Ureter (tissue), 1 donor: ENCODE measurements at regions not wholly inside any gene's neighbourhood (a gene's known extent, or its start where the extent isn't known, plus 50 kb on each side); places are given as distances from the start of the nearest gene placed in this dataset.

ENCODE experiments used
- DNase-seq: peaks from one replicate; pipeline ENCODE4 v3.0.0-alpha.2; 2020; ENCODE audit warnings: low spot score
- donor health status: DM: yes; HTN: yes; CAD: no.

DNA sequence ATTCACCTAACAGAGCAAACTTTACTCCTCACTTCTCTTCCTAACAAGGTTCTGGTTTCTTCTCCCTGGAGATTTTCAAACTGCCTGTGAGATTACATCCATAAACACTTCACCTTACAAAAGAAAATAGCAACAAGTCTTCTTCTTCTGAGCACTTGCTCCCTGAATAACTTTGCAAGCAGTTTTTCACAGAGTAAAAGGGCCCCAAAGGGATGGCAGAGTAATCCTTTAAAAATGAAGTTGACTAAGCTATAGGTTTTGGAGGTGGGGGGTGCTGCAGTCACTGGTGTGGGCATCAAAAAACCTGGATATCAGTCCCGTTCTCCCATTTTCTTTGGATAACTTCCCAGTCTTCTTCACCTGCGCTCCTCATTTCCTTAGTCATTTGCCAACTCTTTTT is 484.9 kb downstream of the MIAT start:
- DNase-seq: no peak

DNA sequence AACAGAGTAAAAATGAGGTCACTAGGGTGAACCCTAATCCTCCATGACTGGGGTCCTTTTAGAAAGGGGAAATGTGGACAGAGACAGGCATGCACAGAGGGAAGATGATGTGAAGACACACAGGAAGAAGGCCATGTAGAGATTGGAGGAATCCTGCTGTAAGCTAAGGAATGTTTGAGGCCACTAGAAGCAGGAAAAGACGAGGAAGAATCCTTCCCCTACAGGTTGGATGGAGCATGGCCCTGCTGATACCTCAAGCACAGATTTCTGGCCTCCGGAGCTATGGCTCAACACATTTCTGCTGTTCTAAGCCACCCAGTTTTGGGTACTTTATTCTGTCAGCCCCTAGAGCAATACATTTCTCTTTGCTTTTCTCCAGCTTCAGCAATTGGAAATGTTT is 486.9 kb downstream of the MIAT start:
- DNase-seq: no peak

DNA sequence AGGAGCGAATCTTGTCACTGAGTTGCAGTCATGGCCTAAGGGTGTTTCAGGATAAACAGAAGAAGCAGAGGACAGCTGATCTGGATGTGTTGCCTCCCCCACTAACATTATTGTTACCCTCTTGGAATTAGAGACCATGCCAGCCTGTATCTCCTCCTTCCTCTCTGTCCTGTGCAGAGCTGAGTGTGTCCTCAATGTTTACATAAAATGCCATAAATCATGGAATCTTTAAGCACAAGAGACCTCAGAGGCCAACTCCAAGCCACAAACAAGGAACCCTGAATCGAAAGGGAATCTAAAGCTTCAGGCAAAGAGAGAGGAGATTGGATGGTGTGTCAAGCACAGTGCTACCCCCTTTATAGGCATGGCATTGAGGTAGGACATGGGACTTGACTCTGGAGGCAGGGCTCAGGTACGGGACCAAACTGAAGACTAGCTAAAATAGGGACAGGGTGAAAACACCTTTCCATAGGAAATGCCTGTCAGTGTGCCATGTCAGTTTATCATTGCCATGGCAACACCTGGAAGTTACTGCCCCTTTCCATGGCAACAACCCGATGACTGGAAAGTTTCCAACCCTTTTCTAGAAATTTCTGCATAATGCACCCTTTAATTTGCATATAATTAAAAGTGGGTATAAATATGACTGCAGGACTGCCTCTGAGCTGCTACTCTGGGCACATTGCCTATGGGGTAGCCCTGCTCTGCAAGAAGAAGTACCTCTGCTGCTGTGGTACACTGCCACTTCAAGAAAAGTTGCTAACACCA is 489.7 kb downstream of the MIAT start:
- no peak for DNase-seq

DNA sequence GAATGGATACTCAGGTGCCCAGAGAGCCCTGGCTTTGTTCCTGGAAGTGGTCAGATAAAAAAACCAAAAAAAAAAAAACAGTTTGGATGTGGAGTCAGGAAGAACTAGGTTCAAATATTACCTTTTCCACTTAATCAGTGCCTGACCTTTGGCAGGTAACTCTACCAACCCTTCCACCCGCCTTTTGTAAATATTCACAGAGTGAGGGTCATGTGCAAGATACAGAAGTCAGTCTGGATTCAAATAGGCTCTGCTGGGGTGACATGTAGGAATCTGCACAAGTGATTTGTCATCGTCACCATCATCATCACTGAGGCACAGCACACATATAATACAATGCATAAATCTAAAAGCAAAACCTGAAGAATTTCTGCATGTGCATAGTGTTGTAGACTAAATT is 490.7 kb downstream of the MIAT start:
- DNase-seq: no peak

DNA sequence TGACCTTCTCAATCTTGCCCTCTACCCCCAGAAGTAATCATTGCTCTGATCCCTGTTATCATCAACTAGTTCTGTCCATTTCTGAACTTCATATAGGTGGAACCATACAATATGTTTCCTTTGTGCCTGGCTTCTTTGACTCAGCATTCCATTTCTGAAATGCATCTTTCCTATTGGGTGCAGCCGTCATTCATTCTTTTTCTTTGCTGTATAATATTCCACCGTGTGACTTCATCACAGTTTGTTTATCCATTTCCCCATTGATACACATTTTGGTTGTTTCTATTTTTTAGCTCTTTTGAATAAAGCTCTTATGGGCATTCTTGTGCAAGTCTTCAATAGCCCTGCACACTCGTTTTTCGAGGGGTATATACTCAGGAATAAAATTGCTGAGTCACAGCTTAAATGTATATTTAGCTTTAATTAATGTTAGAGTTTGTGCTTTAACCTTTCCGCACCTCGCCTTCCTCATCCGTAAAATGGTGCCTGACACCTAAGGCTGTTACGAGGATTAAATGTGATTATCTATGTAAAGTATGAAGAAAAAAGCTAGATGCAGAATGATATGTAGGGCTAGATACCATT is 491.6 kb downstream of the MIAT start:
- DNase-seq: no peak

DNA sequence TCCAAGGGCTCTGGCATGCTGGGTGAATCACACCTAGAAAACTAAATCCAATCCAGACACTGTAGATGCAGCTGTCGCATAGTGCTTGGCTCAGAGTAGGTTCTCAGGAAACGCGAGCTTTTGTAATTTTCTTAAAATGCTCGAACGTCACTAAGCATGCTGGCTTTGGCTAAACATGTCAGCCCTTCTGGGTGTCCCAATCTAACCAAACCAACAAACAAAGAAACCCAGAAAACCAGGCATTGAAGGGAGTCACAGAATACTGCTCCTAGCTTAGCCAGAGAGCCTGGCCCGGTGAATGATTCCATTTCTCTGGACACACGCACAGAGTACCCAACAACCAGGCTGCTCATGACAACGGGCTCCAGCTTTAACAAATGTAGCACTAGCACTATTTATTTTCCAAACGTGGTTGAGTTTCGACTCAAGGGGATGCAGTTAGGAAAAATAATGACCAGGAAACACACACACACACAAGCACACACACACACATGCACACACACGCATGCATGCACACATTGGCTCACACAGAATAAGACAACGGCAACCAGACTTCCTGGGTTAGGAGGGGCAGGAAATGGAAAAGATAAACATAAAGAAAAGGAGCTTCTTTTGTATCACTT is 492.6 kb downstream of the MIAT start:
- no peak for DNase-seq

DNA sequence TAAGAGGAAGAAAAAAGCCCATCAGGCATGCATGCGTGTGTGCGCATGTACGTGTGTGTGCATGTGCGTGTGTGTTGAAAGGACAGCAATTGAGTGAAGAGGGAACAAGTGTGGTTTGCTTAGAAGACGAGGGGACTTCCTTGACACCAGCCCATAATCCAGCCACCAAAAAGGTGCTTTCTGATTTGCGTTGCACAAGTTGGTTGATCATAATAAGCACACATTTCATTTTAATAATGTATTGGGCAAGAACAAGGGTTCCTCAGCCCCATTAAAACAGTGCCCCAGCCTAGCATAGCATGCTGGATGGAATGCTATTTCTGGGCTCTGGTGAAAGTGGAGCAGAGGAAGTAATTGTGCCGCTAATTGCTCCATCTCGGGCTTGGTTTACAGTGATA is 493.2 kb downstream of the MIAT start:
- DNase-seq: no peak

DNA sequence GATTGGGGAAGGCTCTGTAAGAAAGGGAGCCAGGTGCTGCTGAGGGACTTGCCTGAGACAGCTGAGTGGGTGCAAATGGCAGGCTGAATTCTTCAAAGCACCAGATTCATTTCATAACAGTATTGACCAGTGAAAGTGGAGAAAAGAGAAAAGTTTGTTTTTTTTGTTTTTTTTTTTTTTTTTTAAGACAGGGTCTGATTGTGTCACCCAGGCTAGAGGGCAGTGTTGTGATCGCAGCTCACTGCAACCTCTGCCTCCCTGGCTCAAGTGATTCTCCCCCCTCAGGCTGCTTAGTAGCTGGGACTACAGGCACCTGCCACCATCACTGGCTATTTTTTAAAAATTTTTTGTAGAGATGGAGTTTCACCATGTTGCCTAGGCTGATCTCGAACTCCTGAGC is 494.0 kb downstream of the MIAT start:
- no peak for DNase-seq

DNA sequence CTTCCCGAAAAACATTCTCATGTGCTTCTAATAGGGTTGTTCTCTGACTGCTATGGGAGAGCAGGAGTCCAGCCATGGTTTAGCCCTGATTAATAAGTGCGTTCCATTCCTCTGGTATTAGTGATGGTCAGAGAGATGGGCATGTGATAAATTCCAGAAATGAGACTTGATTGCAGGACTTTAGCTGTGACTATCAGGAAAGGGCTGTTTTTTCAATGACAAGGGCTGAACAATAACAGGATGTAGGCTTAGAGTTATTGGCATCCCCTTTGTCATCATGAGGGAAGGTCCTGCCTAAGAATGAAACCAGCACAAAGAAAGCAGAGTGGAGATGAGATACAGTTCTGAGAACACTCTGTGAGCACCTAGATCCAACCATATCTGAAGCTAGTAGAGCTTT is 494.6 kb downstream of the MIAT start:
- no peak for DNase-seq

DNA sequence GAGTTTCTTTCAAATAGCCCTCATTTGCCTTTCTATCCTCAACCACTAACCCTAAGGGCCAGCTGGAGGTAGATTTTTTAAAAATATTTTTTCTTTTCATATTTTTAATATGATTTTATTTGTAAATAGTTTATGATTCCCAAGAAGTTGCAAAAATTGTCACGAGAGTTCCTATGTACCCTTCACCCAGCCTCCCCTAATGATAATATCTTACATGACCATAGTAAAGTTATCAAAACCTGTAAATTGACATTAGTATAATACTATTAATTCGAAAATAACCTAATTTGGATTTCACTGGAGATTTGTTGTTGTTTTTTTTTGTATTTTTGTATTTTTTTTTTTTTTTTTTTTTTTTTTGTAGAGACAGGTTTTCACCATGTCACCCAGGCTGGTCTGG is 495.5 kb downstream of the MIAT start:
- no peak for DNase-seq

DNA sequence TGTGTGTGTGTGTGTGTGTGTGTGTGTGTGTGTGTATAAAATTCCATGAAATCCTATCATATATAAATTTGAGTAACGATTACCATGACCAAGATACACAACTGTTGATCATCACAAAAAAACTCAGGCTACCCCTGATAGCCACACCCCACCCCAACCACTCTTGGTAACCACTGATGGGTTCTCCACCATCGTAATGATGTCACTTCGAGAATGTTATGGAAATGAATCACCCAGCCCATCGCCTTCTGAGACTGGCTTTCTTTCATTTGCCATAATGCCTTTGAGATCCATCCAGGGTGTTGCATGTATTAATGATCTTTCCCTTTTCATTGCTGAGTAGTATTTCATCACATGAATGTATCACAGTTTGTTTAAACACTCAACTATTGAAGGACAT is 496.0 kb downstream of the MIAT start:
- no peak for DNase-seq

DNA sequence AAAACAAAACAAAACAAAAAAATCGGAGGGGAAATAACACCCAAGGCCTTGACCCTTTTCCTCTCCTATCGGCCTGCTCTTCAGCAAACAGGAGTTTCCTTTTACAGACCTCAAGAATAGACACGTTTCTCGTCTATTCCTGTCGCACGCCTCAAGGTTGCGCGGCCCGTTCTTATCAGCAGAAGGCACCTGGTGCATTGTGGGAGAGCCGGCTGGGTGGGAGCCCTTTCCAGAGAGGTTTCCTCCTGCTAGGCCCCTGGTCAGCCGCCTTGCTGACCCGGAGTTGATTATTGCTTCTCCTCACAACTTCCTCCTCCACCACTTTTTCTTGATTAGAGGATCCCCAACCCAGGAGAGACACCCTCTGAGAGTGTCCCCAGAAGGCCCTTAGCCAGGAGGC is 497.3 kb downstream of the MIAT start:
- no peak for DNase-seq

DNA sequence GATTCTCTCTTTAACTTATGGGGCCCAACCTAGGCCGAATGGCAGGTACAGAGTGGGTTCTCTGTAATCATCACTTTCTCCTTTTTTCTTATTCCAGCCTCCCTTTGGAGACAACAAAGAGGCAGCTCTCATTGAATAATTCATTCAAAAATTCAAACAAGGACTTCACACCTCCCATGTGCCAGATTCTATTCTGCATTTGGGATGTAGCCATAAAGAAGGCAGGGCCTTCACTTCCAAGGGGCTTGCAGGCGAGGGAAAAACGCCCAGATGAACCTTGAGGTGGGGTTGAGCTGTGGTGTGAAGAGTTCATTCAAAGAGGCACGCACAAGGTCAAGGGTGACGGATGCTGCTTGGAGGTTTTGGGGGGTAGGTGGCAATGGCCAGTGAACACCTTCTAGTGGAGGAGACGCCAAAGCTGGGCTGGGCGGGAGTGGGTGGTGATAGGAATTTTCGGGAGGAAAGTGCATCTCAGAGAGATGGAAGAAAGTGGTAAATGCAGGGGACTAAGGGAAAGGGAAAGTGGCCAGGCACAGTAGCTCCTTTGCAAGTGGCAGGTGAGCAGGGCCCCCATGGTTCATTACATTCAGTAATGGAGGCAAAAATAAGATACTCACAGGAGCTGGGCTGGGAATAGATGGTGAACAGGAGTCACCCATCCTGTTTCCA is 499.6 kb downstream of the MIAT start:
- DNase-seq: no peak

DNA sequence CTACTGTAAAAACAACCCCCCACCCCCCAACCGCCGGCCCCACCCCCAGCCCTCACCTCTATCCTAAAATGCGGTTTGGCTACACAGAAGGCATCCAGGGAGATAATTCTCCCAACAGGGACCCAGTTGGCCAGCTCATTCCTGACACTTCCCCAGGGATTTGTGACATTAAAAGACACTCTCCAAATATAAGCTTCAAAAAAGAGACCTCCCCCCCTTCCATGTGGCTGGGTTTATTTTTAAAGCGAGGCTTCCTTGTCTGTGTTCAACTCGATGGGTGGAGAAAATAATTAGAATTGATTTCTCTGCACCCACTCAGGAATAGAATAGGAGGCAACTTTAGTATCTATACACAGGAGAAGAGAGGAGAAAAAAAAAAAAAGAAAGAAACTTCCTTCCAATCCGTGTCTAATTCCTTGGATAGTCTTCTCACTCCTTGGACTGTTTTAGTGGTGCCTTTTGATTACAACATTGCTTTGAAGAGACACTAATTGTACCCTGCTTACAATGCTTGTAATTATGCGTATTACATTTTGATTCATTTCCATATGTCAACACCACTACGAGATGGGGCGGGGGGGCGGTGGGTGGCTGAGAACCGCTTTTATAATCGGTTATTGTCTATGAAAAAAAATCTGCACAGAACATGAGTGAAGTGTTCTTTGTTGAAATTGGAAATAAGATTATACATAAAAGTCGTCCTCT is 500.4 kb downstream of the MIAT start:
- no peak for DNase-seq

DNA sequence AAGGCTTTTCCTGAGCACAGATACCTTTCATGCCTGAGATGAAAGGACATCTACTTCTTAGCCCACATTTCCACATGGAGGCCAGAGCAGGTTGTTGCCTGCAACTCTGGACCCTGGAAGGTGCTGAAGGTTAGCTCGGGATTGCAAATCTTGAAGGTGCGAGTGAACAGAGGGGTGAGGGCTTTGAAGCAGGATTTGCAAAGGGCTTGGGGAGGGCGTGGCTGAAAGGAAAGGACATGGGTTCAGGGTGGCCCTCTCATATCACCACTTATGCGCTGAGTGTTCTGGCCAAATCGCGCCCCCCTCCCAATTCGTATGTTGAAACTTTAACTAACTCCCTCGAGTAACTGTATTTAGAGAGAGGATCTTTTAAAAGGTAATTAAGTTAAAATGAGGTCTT is 501.6 kb downstream of the MIAT start:
- DNase-seq: no peak

DNA sequence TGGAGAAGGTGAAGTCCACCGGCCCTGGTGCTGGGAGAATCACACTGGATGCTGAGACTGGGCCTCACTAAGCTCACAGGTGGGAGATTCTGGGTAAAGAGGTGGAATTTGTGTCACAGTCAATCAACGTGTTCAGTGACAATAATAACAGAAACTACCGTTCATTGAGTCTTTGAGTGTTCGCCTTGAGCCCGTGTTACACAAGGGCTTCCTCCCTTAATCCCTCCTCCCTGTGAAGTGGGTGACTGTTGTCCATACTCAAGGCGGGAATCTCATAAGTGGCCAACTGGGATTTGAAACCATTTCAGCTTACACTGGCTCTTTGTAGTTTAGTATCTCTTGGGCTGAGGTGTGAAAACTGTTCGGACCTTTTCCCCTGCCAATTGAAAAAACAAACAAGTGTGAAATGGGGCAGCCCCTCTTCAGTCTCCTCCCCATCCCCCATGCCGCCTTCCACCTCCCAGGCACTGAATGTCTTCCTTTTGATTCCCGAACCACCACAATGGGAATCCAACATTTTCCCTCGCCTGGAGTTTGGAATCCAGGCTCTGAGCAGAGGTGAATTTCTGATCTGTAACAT is 502.4 kb downstream of the MIAT start:
- no peak for DNase-seq

DNA sequence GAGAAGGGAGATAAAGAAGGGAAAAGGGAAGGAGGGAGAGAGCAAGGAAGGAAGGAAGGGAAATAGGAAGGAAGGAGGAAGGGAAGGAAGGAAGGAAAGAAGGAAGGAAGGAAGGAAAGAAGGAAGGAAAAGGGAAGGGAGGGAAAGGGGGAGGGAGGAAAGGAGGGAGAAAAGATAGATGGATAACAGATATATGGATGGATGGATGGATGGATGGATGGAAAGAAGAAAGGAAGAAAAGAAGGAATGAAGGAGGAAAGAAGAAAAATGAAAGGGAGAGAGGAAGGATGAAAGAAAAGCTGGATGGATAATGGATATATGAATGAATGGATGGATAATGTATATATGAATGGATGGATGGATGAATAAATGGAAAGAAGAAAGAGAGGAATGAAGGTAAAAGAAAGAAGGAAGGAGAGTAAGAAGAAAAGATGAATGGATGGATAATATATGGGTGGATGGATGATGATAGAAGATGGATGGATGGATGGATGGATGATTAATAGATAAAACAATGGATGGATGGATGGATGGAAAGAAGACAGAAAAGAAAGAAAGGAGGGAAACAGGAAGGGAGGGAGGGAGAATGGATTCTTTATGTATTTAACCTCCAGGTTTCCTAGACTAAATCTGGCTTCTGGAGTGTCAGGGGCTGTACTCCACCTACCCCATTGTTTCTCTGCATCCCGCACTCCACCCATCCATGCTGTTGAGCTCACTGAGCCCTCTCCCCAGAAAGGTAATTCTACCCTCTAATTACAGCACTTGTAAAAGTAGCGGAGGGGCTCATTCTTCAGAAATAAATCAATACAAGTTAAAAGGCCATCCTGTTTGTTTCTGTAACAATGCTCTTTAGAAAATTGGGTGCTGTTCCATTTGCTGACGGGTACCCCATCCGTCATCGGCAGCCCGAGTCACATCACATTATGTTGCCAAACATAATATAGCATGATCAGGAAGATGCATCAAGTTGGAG is 506.1 kb downstream of the MIAT start:
- DNase-seq: no peak

DNA sequence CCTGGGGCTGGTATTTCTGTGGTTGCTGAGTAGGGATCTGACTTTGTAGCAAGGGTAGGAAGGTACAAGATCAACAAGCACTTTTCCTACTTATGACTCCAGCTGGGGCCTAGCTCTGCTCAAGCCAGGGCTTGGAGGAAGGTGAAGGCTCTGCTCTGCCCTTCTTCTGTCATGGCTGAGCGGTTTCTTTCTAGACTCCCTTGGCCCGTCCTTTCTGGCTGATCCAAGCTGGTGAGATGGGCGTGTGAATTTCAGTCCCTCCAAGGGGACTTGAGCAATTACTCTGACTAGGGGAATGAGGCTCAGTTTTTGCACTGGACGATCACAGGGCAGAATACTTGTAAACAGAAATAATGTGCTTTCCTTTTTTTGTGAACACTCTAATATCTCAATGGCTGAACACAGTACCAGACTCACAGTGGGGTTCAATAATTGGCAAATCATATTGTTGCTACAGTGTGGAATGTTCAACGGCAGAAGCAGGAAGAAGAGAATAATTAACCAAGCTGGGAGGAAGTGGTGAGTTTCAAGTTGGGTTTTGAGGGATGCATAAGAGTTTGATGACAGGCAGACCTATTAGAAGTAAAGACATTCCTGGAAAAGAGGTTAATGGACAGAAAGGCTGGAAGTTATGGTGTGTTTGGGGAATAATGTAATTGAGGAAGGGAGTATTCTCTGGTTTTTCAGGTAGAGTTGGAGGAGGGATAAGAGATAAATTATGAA is 507.6 kb downstream of the MIAT start:
- no peak for DNase-seq

DNA sequence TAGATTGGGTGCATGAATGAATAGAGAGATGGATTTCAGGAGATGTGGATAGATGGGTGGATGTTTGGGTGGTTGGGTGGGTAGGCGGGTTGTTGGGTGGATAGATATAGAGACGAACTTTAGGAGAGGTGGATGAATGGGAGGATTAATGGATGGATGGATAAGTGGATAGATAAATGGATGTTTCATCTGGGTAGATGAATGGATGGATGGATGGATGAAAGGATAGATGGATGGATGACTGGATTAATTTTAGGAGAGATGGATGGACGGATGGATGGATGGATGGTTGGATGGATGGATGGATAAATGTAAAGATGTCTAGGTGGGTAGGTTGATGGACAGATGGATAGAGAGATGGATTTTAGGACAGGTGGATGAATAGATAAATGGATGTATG is 511.3 kb downstream of the MIAT start:
- DNase-seq: no peak

DNA sequence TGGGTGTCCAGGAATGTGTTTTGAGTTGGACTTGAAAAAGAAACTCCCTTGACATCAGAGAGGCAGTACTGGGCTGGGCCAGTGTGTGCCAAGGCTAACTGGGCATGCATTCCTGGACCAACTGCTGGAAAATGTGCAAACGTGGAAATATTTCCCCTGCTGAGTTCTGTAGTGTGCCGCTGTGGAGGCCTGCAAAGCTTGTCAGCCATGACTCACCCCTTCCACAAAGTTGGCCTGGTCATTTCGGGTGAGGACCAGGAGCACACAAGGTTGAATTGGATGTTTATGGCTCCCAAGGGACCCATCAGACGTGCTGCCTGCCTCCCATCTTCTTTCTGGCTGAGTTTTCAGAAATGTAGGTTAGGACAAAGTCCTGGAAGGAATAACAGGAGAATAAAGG is 513.1 kb downstream of the MIAT start:
- no peak for DNase-seq
